Ovary (tissue), 3 donors: ENCODE measurements at regions not wholly inside any gene's neighbourhood (a gene's known extent, or its start where the extent isn't known, plus 50 kb on each side); places are given as distances from the start of the nearest gene placed in this dataset.

ENCODE experiments used
- CTCF ChIP-seq, 3 donors: fragments of 450-650 bp in 2 of 3; fragments of 200-600 bp in 1 of 3; IDR thresholded peaks; one replicate each; pipeline versions ENCODE4 v1.5.1 to v1.8.0; 2016 to 2022; ENCODE audit warnings: antibody characterized with exemption in 3 of 3, mild to moderate bottlenecking in 1 of 3
- POLR2A ChIP-seq: fragments of 450-650 bp; IDR thresholded peaks from one replicate; pipeline ENCODE4 v1.6.1; 2017; ENCODE audit warnings: antibody characterized with exemption, mild to moderate bottlenecking, moderate library complexity
- donor health status: DM: no; HTN: no; CAD: no.

- no peak for TF ChIP-seq CTCF (IDR thresholded peaks at IDR 0.05)
- no peak for TF ChIP-seq POLR2A
Observed at GRCh38 chr12:19967431-19967830, 400.9 kb upstream of the PDE3A start.
